GM12891 (cell line): ENCODE measurements at regions not wholly inside any gene's neighbourhood (a gene's known extent, or its start where the extent isn't known, plus 50 kb on each side); places are given as distances from the start of the nearest gene placed in this dataset.

Source experiments
- POLR2AphosphoS5 ChIP-seq: IDR thresholded peaks from 2 replicates; pipeline ENCODE4 v1.6.1; 2011; ENCODE audit warnings: low read depth, low read length, control low read depth
- SPI1 ChIP-seq: IDR thresholded peaks from 2 replicates; pipeline ENCODE4 v1.6.1; 2011; ENCODE audit warnings: low read depth, low read length, control low read depth

DNA sequence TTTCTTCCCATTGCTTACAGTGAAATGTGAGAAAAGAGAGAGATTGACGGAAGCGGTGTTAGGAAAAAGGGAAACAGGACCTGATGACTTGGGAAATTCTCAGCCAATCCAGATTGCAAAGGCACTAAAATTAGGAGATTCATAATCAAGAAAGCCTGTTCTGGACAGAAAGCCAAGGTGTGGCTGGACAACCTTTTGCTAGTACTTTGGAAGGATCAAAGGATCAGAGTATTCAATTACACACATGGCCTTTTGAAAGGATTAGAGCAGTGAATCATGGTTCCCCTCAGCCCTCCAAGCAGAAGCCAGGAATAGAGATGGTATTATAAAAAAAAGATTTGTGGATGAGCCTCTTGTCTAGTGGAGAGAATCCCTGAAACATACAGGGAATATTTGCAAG is 669.8 kb upstream of the ADAMTS5 start:
- TF ChIP-seq SPI1 (no peak), POLR2AphosphoS5 (no peak)
